GM06990 (cell line): ENCODE measurements at regions not wholly inside any gene's neighbourhood (a gene's known extent, or its start where the extent isn't known, plus 50 kb on each side); places are given as distances from the start of the nearest gene placed in this dataset.
"Not testable (repeated sequence)": the region's sequence is repeated elsewhere in the genome, so short reads cannot be mapped to it uniquely, and the experiment has no call there.

Experiments used
- DNase-seq: peaks from one replicate; pipeline ENCODE4 v3.0.0-alpha.2; 2011; ENCODE audit not compliant: insufficient read length; ENCODE audit errors: extremely low read depth
- H3K27me3 ChIP-seq: replicated peaks from 2 replicates; pipeline ENCODE4 v1.6.0; 2011; ENCODE audit warnings: low read length; ENCODE audit not compliant: control insufficient read depth, insufficient read depth
- H3K36me3 ChIP-seq: 2 replicates; pipeline ENCODE4 v1.5.1; 2011; ENCODE audit warnings: low read length; ENCODE audit not compliant: control insufficient read depth, insufficient read depth
- H3K4me3 ChIP-seq: replicated peaks from 2 replicates; pipeline ENCODE4 v1.5.1; 2011; ENCODE audit warnings: low read depth, mild to moderate bottlenecking, control low read depth, low read length

DNA sequence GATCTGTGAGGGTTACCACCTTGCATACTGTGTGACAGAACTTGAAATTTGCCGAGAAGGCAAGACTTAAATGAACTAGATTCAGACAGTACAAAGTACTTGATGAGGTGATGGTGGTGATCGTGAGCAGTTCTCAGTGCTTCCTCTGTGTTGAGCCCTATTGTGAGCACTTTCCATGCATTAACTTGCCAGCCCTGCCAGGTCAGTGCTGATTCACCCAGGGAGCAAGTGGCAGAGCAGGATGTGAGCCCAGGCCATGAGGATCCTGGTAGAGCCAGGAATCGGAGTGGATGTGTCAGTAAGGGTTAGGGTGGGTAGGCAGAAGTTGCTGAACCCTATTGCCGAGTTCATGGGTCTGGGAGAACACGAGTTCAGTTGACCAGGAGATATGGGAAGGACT, 4545.7 kb upstream of the TPTE start:
- H3K27me3 ChIP-seq, H3K36me3 ChIP-seq, H3K4me3 ChIP-seq, DNase-seq: not testable (repeated sequence)

DNA sequence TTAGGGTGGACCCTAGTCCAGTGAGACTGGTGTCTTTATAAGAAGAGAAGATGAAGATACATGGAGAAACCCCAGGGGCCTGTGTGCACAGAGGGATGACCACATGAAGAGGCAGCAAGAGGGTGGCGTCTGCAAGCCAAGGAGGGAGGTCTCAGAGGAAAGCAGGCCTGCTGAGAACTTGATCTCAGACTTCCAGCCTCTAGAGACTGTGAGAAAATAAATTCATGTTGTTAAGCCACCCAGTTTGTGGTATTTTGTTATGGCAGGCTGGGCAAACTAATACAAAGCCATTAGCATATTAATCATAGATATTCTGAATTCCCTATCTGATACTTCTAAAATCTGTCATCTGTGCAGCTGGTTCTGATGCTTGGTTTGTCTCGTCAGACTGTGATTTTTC, 4523.8 kb upstream of the TPTE start:
- H3K4me3 ChIP-seq, H3K27me3 ChIP-seq, DNase-seq, H3K36me3 ChIP-seq: not testable (repeated sequence)

DNA sequence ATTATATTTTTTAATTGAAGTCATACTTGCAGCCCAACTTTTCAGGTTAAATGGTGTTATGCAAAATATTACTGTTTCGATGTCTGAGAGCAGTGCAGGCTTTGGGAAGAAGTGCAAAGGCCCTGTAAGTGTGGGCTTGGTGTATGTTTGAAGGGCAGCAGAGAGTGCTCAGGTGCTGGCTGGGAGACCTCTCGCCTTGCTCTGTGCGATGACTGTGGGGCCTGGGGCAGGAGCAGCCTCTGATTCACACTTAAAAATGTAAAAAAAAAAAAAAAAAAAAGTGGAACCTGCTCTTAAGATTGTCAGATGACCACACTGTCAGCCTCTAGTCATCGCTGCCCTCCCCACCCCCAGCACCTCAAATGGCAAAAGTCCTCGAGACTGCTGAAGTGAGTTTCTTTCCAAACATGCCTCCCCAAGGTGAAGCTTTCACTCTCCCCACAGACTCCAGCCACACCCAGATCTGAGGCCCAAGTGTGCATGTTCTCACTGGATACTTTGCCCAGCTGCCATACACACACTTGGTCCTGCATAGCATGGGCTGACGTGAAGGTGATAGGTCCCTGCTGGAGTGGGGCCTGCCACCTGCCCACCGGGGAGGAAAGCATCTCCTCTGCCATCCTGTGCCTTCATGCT, 4505.8 kb upstream of the TPTE start:
- not testable (repeated sequence) for H3K36me3 ChIP-seq, DNase-seq, H3K4me3 ChIP-seq, H3K27me3 ChIP-seq

DNA sequence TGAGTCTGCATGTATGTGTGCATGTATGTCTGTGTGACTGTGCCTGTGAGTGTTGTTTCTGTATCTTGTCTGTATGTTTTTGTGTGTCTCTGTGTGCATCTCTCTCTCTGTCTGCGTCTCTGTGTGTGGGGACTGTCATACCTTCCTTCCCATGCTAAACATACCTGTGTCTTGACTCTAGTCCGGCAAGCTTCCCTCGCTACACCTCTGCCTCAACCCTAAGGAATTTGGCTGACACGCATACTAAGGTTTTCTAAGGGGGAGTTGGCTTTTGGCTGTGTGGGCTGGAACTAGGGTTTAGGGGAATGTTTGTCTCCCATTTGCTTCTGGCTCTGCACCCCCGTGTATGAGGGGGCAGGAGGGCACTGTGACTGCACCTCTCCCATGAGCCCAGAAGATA, 4500.9 kb upstream of the TPTE start:
- H3K27me3 ChIP-seq, H3K4me3 ChIP-seq, DNase-seq, H3K36me3 ChIP-seq: not testable (repeated sequence)

DNA sequence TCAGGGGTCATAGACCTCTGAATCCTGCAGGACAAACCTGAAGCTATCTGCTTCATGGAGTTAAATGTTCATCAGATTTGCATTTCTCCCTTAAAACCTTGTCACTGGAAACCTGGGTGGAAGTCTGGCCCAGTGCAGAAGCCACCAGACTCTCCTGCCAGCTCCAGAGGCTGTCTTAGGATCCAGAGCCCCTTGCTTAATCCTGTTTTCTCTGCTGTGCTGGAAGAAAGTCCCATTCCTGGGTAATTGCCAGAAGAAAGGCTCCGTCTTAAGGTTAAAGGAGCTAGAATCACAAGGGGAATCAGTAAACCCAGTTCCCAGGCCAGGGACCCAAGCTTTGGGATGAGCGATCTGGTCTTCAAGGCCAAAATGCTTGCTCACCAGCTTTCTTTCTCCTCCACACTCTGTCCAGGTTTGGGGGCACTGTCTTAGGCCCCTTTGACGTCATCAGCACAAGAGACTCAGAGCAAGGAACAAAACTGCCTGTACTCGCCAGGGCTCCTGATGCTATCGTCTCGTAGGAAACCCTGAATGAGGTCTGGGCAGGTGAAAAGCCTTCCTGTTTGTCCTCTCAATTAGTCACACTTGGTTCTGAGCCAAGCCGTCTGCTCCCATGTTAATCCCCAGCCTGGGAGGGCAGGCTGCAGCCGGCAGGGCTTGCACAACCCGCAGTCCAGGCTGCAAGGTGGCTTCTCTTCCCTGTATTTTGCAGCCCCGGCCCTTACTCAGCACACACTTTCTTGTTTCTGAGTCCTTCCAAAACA, 4500.2 kb upstream of the TPTE start:
- not testable (repeated sequence) for H3K27me3 ChIP-seq, H3K4me3 ChIP-seq, H3K36me3 ChIP-seq, DNase-seq

DNA sequence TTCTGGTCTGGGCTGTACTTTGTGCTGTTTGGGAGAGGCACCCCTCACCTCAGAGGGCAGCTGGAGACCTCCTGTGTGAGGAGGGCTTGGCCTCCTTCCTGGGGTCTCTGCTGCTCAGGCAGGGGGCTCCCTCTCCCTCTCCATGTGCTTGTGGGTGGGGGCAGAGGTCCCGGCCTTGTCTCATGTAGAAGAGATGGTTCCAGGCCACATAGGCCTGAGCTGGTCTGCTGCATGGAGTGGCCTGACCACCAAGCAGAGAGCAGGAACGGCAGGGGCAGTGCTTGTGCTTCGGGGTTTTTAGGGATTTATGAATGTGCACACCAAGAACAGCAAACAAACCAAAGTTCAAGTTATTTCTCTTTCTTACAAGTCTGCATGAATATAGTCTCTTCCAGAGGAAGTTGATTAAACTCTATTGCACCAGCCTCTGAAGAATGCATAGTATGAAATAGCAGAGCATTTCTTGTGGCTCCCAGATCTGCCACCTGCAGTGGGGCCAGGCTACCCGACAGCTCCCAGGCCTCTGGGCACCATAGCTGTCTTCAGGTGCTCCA, 4499.6 kb upstream of the TPTE start:
- H3K36me3 ChIP-seq, H3K4me3 ChIP-seq, H3K27me3 ChIP-seq, DNase-seq: not testable (repeated sequence)

DNA sequence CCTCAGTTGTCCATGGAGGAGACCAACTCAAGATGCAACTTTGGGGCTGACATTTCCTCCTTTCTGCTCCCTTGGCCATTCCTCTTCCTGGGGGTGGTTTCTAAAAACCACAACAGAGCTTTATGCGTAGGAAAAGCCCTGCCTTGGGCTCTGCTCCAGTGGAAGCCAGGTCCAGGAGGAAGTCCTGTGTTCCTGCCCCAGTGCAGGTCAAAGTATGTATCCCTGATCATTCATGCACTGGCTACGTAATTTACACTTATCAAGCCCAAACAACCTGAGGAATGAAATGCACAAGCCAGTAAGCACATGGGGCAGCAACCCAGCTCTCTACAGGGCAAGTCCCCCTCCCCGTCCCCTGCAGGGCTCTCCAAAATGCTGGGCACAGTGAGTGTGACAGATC, 4498.1 kb upstream of the TPTE start:
- DNase-seq, H3K4me3 ChIP-seq, H3K27me3 ChIP-seq, H3K36me3 ChIP-seq: not testable (repeated sequence)

DNA sequence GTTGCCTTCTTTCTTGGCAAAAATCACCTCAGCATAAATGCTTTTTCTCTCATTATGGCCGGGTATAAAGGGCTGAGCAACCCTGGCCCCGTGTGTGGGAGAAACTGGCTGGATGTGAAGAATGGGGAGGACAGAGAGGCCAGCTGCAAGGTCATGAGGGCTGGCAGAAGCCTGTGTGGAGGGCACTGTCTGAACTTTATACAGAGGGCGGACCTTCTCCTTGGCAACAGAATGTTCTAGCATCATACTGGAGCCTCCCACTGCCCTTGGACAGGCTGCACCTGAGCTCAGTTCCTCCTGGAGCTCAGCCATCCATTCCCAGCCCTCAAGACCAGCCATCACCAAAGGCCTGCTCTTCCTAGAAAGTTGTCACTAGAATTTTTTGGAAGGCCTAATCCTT, 4496.2 kb upstream of the TPTE start:
- not testable (repeated sequence) for H3K4me3 ChIP-seq, H3K36me3 ChIP-seq, DNase-seq, H3K27me3 ChIP-seq

DNA sequence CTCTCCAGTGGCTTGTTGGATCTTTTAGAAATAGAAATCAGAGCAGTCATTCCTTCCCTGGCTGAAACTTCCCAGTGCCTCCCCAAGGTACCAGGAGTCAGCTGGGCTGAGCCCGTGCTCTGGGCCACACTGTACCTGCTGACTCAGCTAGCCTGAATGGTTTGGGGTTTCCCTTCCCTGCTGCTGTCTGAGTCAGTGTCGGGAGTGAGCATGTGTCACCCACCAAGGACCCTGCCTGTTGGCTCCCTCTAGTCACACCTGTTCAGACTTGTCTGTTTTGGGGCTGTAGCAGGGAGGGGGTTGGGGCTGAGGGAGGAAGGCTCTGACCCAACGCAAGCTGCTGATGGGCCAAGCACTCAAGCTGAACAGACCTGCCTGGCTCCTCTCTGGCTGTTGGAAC, 4493.9 kb upstream of the TPTE start:
- H3K4me3 ChIP-seq, DNase-seq, H3K36me3 ChIP-seq, H3K27me3 ChIP-seq: not testable (repeated sequence)

DNA sequence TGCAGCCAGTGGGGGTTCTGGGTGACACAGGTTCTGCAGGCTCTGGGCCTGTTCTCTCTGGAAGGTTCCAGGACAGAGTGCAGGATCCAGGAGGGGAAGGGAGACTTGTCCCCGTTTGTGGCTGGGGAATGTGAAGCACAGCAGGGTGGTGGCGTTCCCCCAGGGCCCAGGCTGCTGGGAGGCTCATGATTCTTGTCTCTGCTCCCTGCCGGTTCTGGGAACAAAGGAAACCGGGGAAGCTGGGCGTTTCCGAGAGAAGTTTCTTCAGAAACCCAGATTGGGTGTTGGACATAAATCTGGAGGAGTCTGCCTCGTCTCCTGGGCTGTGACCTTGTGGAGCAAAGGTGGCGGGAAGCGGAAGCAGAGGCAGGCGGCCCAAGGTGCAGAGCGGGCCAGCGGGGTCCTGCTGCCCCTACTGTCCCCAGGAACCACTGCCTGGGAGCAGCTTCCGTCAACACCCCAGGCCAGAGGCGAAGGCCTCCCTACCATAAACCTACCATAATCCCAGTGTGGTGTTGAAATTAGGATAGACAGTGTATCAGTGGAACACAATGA, 4487.2 kb upstream of the TPTE start:
- not testable (repeated sequence) for H3K4me3 ChIP-seq, H3K36me3 ChIP-seq, H3K27me3 ChIP-seq, DNase-seq

DNA sequence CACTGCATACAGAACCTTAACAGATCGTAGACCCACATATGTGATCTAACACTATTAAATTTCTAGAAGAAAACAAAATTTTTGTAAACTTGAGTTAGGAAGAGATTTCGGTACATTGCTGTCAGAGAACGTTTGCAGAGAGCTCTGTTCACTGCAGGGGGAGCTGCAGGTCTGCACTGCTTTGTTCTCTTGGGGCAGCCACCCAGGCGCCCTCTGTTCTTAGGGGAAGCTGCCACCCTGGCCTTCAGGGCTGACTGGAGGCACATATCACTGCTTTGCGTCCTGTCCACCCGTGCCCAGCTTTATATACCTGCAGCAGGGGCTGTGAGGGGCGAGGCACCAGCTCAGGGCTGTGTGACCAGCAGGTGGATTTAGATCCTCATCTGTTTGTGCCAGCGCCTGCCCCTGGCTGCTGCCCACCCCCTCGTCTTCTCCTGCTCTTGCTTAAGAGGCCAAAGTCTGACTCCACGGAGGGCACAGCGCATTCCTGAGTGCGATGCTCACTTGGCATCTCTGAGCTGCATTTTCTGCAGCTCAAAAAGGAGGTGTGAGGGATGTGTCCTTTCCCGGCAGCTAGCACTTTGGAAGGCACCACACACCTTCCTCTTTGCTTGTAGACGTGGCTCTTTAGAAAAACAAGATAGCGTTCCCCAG, 4486.4 kb upstream of the TPTE start:
- not testable (repeated sequence) for DNase-seq, H3K27me3 ChIP-seq, H3K4me3 ChIP-seq, H3K36me3 ChIP-seq

DNA sequence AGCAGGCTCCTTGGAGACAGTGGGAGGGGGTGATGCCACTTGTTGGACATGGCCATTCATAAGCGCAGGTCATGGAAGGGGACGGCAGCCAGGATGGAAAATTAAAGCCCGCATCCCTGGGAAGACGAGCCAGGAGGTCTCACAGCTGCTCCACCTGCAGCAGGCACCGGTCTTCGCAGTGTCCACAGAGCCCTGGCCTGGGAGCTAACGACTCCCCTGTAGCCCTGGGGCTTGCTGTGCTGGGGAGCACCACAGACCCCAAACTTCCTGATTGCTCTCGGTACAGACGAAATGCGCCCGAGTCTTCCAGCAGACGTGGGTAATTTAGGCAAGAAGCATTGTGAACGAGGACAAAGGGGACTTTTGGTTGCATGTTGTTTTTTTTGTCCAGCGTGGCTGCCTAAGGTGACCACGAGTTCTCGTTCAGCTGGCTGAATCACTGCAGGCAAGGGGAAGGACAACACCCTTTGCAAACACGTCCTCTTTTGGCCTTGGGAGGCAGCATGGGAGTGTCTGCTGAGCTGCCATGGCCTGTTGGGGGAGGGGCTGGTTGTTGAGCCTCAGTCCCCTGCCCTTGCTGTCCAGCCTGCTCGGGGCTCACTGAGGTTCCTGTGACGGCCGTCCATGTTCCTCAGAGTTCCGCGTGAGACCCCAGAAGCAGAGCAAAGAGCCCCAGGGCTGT, 4485.8 kb upstream of the TPTE start:
- DNase-seq, H3K36me3 ChIP-seq, H3K27me3 ChIP-seq, H3K4me3 ChIP-seq: not testable (repeated sequence)

DNA sequence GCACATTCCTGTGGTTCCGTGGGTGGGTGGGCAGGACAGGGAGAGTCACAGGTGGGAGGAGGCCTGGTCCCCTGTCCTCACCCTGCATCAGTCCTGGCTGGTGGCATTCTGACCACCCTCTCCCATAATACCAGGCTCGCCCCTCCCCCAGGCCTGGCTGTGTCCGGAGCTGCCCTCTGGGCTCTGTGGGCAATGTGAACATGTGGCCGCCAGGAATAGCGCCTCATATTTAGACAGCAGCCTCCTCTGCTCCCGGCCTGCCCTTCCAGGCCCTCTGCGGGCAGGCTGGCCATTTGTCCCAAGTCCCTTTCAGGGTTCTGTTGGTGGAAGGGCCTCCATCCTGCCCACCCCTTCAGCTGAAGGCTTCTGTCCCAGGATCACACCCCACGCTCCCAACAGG, 4482.2 kb upstream of the TPTE start:
- not testable (repeated sequence) for H3K27me3 ChIP-seq, H3K36me3 ChIP-seq, DNase-seq, H3K4me3 ChIP-seq

DNA sequence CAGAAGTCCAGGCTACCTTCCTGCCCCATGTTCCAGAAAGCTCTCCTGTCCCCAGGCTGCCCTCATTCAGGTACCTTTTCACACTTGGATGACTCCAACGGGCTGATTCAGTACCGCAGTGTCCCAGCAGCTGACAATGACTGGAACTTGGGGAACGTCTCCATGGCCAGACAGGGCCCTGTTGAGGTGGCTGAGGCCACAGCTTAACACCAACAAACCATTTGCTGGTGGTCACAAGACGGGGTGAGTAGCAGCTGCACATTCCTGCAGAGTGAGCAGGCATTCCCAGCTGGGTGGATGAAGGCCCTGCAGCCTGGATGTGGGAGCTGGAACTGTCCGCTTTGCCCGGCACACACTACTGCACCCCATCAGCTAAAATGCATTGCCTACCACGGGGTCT, 4481.3 kb upstream of the TPTE start:
- H3K4me3 ChIP-seq, H3K27me3 ChIP-seq, DNase-seq, H3K36me3 ChIP-seq: not testable (repeated sequence)
